ENCODE measurements at regions not wholly inside any gene's neighbourhood (a gene's known extent, or its start where the extent isn't known, plus 50 kb on each side); places are given as distances from the start of the nearest gene placed in this dataset.

GRCh38 chrX:124280294-124280902 is 52.1 kb upstream of the TEX13D start:
- no peak for DNase-seq

GRCh38 chrX:124282580-124282979 is 49.9 kb upstream of the TEX13D start:
- DNase-seq = no peak
